GM12891 (cell line): ENCODE measurements at regions not wholly inside any gene's neighbourhood (a gene's known extent, or its start where the extent isn't known, plus 50 kb on each side); places are given as distances from the start of the nearest gene placed in this dataset.

Experiments
- PAX5 ChIP-seq: IDR thresholded peaks from 2 replicates; pipeline ENCODE4 v1.6.1; 2011; ENCODE audit warnings: low read length, moderate library complexity, mild to moderate bottlenecking; ENCODE audit not compliant: insufficient read depth, severe bottlenecking
- POLR2A ChIP-seq: IDR thresholded peaks from 2 replicates; pipeline ENCODE4 v1.6.1; 2011; ENCODE audit warnings: low read depth, low read length, control low read depth
- POLR2AphosphoS5 ChIP-seq: IDR thresholded peaks from 2 replicates; pipeline ENCODE4 v1.6.1; 2011; ENCODE audit warnings: low read depth, low read length, control low read depth
- POU2F2 ChIP-seq: IDR thresholded peaks from 2 replicates; pipeline ENCODE4 v1.6.1; 2011; ENCODE audit warnings: low read depth, mild to moderate bottlenecking, control low read depth, low read length, moderate library complexity
- SPI1 ChIP-seq: IDR thresholded peaks from 2 replicates; pipeline ENCODE4 v1.6.1; 2011; ENCODE audit warnings: low read depth, low read length, control low read depth
- TAF1 ChIP-seq: IDR thresholded peaks from 2 replicates; pipeline ENCODE4 v1.6.1; 2011; ENCODE audit warnings: low read depth, low read length, control low read depth

GRCh38 chr1:101540161-101540560 lies 303.3 kb downstream of the S1PR1 start:
- TF ChIP-seq POLR2AphosphoS5 (no peak), POLR2A (no peak), SPI1 (no peak), TAF1 (no peak), PAX5 (no peak), POU2F2 (no peak)
